OCI-LY3 (cell line): ENCODE measurements at regions not wholly inside any gene's neighbourhood (a gene's known extent, or its start where the extent isn't known, plus 50 kb on each side); places are given as distances from the start of the nearest gene placed in this dataset.

ENCODE experiments used
- H2AFZ ChIP-seq: fragments of 200-600, 300-600 bp; shearing (Covaris generic); 2 replicates; pipeline ENCODE4 v1.6.0; 2014; ENCODE audit warnings: antibody characterized with exemption, low read depth, low read length
- H3K27ac ChIP-seq: fragments of 200-600, 300-600 bp; sonication (generic); 2 replicates; pipeline ENCODE4 v1.5.1; 2014; ENCODE audit warnings: mild to moderate bottlenecking, low read length, moderate library complexity, mixed read lengths
- H3K27me3 ChIP-seq: fragments of 200-600, 300-600 bp; sonication (generic); 2 replicates; pipeline ENCODE4 v1.6.1; 2014; ENCODE audit warnings: low read depth, low read length, mixed read lengths
- H3K36me3 ChIP-seq: fragments of 200-600, 300-600 bp; sonication (generic); replicated peaks from 2 replicates; pipeline ENCODE3; 2014; ENCODE audit warnings: low read depth, low read length, mixed read lengths
- H3K4me1 ChIP-seq: fragments of 300-600, 200-600 bp; sonication (generic); 2 replicates; pipeline ENCODE4 v1.6.1; 2014; ENCODE audit warnings: low read length, mixed read lengths
- H3K4me2 ChIP-seq: fragments of 200-600, 300-600 bp; sonication (generic); 2 replicates; pipeline ENCODE4 v1.6.1; 2014; ENCODE audit warnings: low read length, mixed read lengths
- H3K4me3 ChIP-seq: fragments of 300-600, 200-600 bp; sonication (generic); 2 replicates; pipeline ENCODE4 v1.5.1; 2014; ENCODE audit warnings: antibody characterized with exemption, mild to moderate bottlenecking, low read length, moderate library complexity
- H3K79me2 ChIP-seq: fragments of 300-600, 200-600 bp; shearing (Covaris generic); 2 replicates; pipeline ENCODE4 v1.6.1; 2014; ENCODE audit warnings: mild to moderate bottlenecking, low read length, mixed read lengths
- H3K9ac ChIP-seq: fragments of 300-600, 200-600 bp; shearing (Covaris generic); 2 replicates; pipeline ENCODE4 v1.6.0; 2014; ENCODE audit warnings: mild to moderate bottlenecking, low read length, moderate library complexity
- H3K9me3 ChIP-seq: fragments of 200-600, 300-600 bp; shearing (Covaris generic); 2 replicates; pipeline ENCODE4 v1.6.1; 2014; ENCODE audit warnings: low read length, mixed read lengths; ENCODE audit not compliant: insufficient read depth
- H4K20me1 ChIP-seq: fragments of 200-600, 300-600 bp; sonication (generic); 2 replicates; pipeline ENCODE4 v1.6.1; 2016; ENCODE audit warnings: low read length, mixed read lengths; ENCODE audit not compliant: insufficient read depth
- EZH2phosphoT487 ChIP-seq: fragments of 200-600 bp; shearing (Covaris generic); IDR thresholded peaks from 2 replicates; pipeline ENCODE4 v1.6.1; 2018; ENCODE audit warnings: antibody characterized with exemption, mixed run types, low read depth
- TF ChIP-seq, protein P1 (sequence below): fragments of 200-600, 300-600 bp; sonication (generic); IDR thresholded peaks from 2 replicates; pipeline ENCODE4 v1.5.1; 2014; ENCODE audit warnings: antibody characterized with exemption, low read length, low read depth

DNA sequence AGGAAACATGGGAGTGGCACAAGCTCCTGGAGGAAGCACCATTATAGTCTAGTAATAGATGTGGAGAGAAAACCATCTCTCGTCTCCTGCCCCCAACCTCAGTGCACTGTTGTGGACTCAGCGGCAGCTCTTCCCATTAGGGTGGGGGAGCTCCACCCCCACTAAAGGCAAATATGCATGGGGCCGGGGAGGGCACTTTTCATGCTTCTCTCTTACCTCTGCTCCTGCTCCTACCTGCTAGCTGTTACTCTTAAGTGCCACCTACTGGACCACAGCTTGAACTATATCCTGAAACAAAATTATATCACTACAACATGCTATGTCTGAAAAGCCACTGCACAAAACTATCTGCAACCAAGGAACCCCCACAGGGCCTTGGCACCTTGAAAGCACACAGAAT, 112.6 kb upstream of the DACH1 start:
- no peak for TF ChIP-seq EZH2phosphoT487
- TF ChIP-seq, protein P1, sequence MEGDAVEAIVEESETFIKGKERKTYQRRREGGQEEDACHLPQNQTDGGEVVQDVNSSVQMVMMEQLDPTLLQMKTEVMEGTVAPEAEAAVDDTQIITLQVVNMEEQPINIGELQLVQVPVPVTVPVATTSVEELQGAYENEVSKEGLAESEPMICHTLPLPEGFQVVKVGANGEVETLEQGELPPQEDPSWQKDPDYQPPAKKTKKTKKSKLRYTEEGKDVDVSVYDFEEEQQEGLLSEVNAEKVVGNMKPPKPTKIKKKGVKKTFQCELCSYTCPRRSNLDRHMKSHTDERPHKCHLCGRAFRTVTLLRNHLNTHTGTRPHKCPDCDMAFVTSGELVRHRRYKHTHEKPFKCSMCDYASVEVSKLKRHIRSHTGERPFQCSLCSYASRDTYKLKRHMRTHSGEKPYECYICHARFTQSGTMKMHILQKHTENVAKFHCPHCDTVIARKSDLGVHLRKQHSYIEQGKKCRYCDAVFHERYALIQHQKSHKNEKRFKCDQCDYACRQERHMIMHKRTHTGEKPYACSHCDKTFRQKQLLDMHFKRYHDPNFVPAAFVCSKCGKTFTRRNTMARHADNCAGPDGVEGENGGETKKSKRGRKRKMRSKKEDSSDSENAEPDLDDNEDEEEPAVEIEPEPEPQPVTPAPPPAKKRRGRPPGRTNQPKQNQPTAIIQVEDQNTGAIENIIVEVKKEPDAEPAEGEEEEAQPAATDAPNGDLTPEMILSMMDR: peak; percentile 69
- H3K27ac ChIP-seq: no peak overlapping the region

DNA sequence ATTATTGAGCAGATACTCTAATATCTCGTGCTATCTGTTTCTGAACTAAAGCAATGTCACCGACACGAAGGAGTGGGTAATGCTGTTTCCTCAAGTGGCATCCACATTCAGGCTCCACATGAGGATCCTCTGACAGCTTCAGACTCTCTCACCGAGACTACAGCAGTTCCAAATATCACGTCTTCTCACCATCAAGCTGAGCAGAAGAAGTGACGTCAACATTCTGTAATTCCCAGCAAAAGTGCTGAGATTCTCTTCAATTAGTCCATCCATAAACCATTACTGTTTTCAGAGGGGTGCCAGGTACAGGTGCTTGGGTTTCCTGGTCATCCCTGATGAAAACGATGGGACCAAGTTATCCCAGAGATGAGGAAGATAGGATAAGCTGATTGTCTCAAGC, 110.0 kb upstream of the DACH1 start:
- no peaks in the 10 kb centered on the region for H3K4me1 ChIP-seq
- no peaks in the 10 kb centered on the region for H3K27me3 ChIP-seq
- no peaks in the 10 kb centered on the region for H3K79me2 ChIP-seq
- H2AFZ ChIP-seq: no peak overlapping the region
- no peak for TF ChIP-seq EZH2phosphoT487
- TF ChIP-seq, protein P1: no peak
- no peak overlapping the region for H3K9ac ChIP-seq
- no peak overlapping the region for H3K4me3 ChIP-seq
- H3K36me3 ChIP-seq: no peaks in the 10 kb centered on the region
- H3K9me3 ChIP-seq: no peaks in the 10 kb centered on the region
- H3K4me2 ChIP-seq: no peak overlapping the region
- no peaks in the 10 kb centered on the region for H4K20me1 ChIP-seq
- H3K27ac ChIP-seq: no peak overlapping the region

More for the DNA sequence above, 112.6 kb upstream of the DACH1 start:
- no peaks in the 10 kb centered on the region for H3K4me1 ChIP-seq
- no peaks in the 10 kb centered on the region for H4K20me1 ChIP-seq
- no peak overlapping the region for H3K4me2 ChIP-seq
- H3K9me3 ChIP-seq: no peaks in the 10 kb centered on the region
- no peak overlapping the region for H2AFZ ChIP-seq
- no peaks in the 10 kb centered on the region for H3K27me3 ChIP-seq
- H3K36me3 ChIP-seq: no peaks in the 10 kb centered on the region
- no peak overlapping the region for H3K9ac ChIP-seq
- H3K4me3 ChIP-seq: no peak overlapping the region
- H3K79me2 ChIP-seq: no peaks in the 10 kb centered on the region

DNA sequence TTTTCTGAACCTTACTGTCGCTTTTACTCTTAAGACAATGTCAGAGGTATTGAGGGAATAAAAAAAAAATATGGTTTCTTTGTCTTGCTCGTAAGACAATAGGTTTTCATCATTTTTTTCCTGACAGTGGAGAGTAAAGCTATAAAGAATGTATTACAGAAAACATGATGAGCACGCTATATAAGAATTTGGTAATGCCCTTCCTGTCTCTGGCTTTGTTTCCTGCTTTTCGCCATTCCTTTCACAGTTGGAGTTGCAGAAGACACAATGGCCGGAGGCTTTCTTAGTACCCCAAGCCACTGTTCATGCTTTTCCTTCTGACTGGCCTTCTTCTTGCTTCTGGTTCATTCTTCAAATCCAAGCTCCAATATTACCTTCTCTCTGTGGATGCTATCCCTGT, 101.0 kb upstream of the DACH1 start:
- TF ChIP-seq EZH2phosphoT487: no peak
- TF ChIP-seq, protein P1: no peak
- Histone ChIP-seq H4K20me1 (no peaks in the 10 kb centered on the region), H2AFZ (no peak overlapping the region), H3K4me1 (peaks cover 5% of the 10 kb centered on the region; the same call in 1 of the 2 replicates), H3K27ac (no peak overlapping the region), H3K36me3 (no peaks in the 10 kb centered on the region), H3K9me3 (no peaks in the 10 kb centered on the region), H3K9ac (no peak overlapping the region), H3K79me2 (no peaks in the 10 kb centered on the region), H3K4me3 (no peak overlapping the region), H3K27me3 (no peaks in the 10 kb centered on the region), H3K4me2 (no peak overlapping the region)

DNA sequence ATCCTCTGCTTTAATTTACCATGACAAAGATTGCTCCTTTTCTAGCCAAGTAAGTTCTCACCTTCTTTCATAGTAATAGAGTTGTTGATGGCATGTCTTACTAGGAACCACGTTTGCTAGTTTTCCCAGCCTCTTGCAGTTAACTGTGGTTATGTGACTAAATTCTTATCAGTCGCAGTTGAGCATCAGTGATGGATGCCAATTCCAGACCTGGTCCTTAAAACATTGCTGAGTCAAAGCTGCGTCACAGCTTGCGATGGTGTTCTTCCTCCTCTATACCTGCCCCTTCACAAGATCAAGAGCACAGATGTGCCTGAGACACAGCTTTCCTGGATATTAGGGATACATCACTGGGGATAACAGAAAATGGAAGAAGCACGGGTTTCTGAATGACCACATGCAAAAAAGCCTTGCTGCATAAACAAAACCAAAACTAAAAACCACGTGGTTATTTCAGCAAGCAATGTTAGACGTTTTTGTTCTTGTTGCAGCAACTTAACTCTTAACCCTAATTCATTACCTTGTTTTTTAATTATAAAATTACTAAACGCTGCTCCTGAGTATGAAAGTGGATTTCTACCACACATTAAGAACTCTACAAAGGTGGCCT, 97.6 kb upstream of the DACH1 start:
- Histone ChIP-seq H3K36me3 (no peaks in the 10 kb centered on the region), H3K9me3 (no peaks in the 10 kb centered on the region), H3K9ac (no peak overlapping the region), H3K4me1 (peaks cover 5% of the 10 kb centered on the region; the same call in 1 of the 2 replicates), H2AFZ (peak overlapping the region; percentile 56), H4K20me1 (no peaks in the 10 kb centered on the region), H3K27me3 (no peaks in the 10 kb centered on the region), H3K4me3 (peak overlapping the region; percentile 30), H3K79me2 (no peaks in the 10 kb centered on the region), H3K4me2 (peak overlapping the region; percentile 46), H3K27ac (no peak overlapping the region)
- TF ChIP-seq, protein P1: no peak
- TF ChIP-seq EZH2phosphoT487: no peak
